MM.1S (cell line): ENCODE measurements at regions not wholly inside any gene's neighbourhood (a gene's known extent, or its start where the extent isn't known, plus 50 kb on each side); places are given as distances from the start of the nearest gene placed in this dataset.

ENCODE experiments used
- DNase-seq: peaks from one replicate; pipeline ENCODE4 v3.0.0-alpha.2; 2015
- H2AFZ ChIP-seq: fragments of 300-600 bp; sonication (generic); 2 replicates; pipeline ENCODE4 v1.6.0; 2016; ENCODE audit warnings: antibody characterized with exemption, low read length
- H3F3A ChIP-seq: fragments of 300-600 bp; sonication (generic); 2 replicates; pipeline ENCODE4 v1.6.1; 2016; ENCODE audit warnings: mild to moderate bottlenecking, antibody characterized with exemption, low read length, moderate library complexity, mixed read lengths; ENCODE audit not compliant: insufficient read depth
- H3K27ac ChIP-seq: fragments of 300-600 bp; sonication (generic); 2 replicates; pipeline ENCODE4 v1.5.1; 2016; ENCODE audit warnings: mild to moderate bottlenecking, low read length
- H3K27me3 ChIP-seq: fragments of 300-600 bp; sonication (generic); replicated peaks from 2 replicates; pipeline ENCODE4 v1.6.0; 2016; ENCODE audit warnings: low read length; ENCODE audit not compliant: insufficient read depth
- H3K36me3 ChIP-seq: fragments of 300-600 bp; sonication (generic); replicated peaks from 2 replicates; pipeline ENCODE4 v1.6.1; 2016; ENCODE audit warnings: mild to moderate bottlenecking, low read length, mixed read lengths; ENCODE audit not compliant: insufficient read depth
- H3K4me1 ChIP-seq: fragments of 300-600 bp; sonication (generic); 2 replicates; pipeline ENCODE4 v1.6.1; 2016; ENCODE audit warnings: low read length, mixed read lengths
- H3K4me2 ChIP-seq: fragments of 300-600 bp; sonication (generic); 2 replicates; pipeline ENCODE4 v1.6.0; 2016; ENCODE audit warnings: low read depth, low read length
- H3K4me3 ChIP-seq: fragments of 300-600 bp; sonication (generic); 2 replicates; pipeline ENCODE4 v1.5.1; 2016; ENCODE audit warnings: low read length, mixed read lengths
- H3K79me2 ChIP-seq: fragments of 300-600 bp; sonication (generic); 2 replicates; pipeline ENCODE4 v1.6.1; 2016; ENCODE audit warnings: mixed run types, low read length, mixed read lengths
- H3K9ac ChIP-seq: fragments of 300-600 bp; sonication (generic); 2 replicates; pipeline ENCODE4 v1.6.1; 2016; ENCODE audit warnings: low read length, mixed read lengths
- H3K9me2 ChIP-seq: fragments of 300-600 bp; sonication (generic); replicated peaks from 2 replicates; pipeline ENCODE4 v1.6.1; 2016; ENCODE audit warnings: mild to moderate bottlenecking, low read length, mixed read lengths; ENCODE audit not compliant: insufficient read depth
- H3K9me3 ChIP-seq: fragments of 300-600 bp; sonication (generic); replicated peaks from 2 replicates; pipeline ENCODE4 v1.6.1; 2016; ENCODE audit warnings: mild to moderate bottlenecking, low read length, mixed read lengths; ENCODE audit not compliant: insufficient read depth
- H4K20me1 ChIP-seq: fragments of 300-600 bp; sonication (generic); 2 replicates; pipeline ENCODE4 v1.6.1; 2016; ENCODE audit warnings: mild to moderate bottlenecking, low read length, moderate library complexity, mixed read lengths; ENCODE audit not compliant: insufficient read depth
- CTCF ChIP-seq: fragments of 300-600 bp; sonication (generic); IDR thresholded peaks from 2 replicates; pipeline ENCODE4 v1.5.1; 2016; ENCODE audit warnings: antibody characterized with exemption, low read length, mixed read lengths
- EZH2 ChIP-seq: fragments of 300-600 bp; sonication (generic); optimal IDR thresholded peaks from 2 replicates; pipeline ENCODE3; 2017; ENCODE audit warnings: low read depth, mild to moderate bottlenecking, antibody characterized with exemption, low read length, mixed read lengths
- EZH2phosphoT487 ChIP-seq: fragments of 300-600 bp; sonication (generic); IDR thresholded peaks from 2 replicates; pipeline ENCODE4 v1.6.1; 2018; ENCODE audit warnings: antibody characterized with exemption, low read length

- H3K79me2 ChIP-seq: no peaks in the 10 kb centered on the region
- no peaks in the 10 kb centered on the region for H3F3A ChIP-seq
- H3K9me2 ChIP-seq: no peaks in the 10 kb centered on the region
- H3K36me3 ChIP-seq: no peaks in the 10 kb centered on the region
- H3K27ac ChIP-seq: no peak overlapping the region
- no peak overlapping the region for H3K4me3 ChIP-seq
- H4K20me1 ChIP-seq: no peaks in the 10 kb centered on the region
- no peaks in the 10 kb centered on the region for H3K9me3 ChIP-seq
- DNase-seq: no peak
- TF ChIP-seq EZH2: no peak
- no peak for TF ChIP-seq EZH2phosphoT487
- TF ChIP-seq CTCF: no peak
- H3K4me1 ChIP-seq: no peaks in the 10 kb centered on the region
- H3K9ac ChIP-seq: no peak overlapping the region
- H3K27me3 ChIP-seq: peaks cover 60% of the 10 kb centered on the region
- no peak overlapping the region for H2AFZ ChIP-seq
- H3K4me2 ChIP-seq: no peak overlapping the region
Observed at GRCh38 chr1:18580691-18581419, 49.8 kb upstream of the PAX7 start.
